ENCODE measurements at regions not wholly inside any gene's neighbourhood (a gene's known extent, or its start where the extent isn't known, plus 50 kb on each side); places are given as distances from the start of the nearest gene placed in this dataset.

- H3K4me1 Mint-ChIP-seq = peaks cover 9 to 11% of the 10 kb centered on the region in 2 donors
- Histone ChIP-seq H3K27me3 (ENCODE audit: control insufficient read depth, insufficient read depth, low read length) (peaks cover 2% of the 10 kb centered on the region), H3K36me3 (ENCODE audit: control insufficient read depth, insufficient read depth, low read length) (no peaks in the 10 kb centered on the region), H3K4me3 (ENCODE audit: low read length) (no peak overlapping the region), H3K9me3 (ENCODE audit: control insufficient read depth, insufficient read depth, low read length) (no peaks in the 10 kb centered on the region), H3K4me1 (ENCODE audit: control insufficient read depth, insufficient read depth, low read length) (peaks cover 5% of the 10 kb centered on the region), H3K27ac (ENCODE audit: low read length) (no peak overlapping the region)
- peaks cover 8 to 11% of the 10 kb centered on the region in 2 donors for H3K27me3 Mint-ChIP-seq (ENCODE audit: low read depth in 2 of 2)
- intact Hi-C loops (cut with micrococcal nuclease) = no loop called here
- TF ChIP-seq, protein P1, sequence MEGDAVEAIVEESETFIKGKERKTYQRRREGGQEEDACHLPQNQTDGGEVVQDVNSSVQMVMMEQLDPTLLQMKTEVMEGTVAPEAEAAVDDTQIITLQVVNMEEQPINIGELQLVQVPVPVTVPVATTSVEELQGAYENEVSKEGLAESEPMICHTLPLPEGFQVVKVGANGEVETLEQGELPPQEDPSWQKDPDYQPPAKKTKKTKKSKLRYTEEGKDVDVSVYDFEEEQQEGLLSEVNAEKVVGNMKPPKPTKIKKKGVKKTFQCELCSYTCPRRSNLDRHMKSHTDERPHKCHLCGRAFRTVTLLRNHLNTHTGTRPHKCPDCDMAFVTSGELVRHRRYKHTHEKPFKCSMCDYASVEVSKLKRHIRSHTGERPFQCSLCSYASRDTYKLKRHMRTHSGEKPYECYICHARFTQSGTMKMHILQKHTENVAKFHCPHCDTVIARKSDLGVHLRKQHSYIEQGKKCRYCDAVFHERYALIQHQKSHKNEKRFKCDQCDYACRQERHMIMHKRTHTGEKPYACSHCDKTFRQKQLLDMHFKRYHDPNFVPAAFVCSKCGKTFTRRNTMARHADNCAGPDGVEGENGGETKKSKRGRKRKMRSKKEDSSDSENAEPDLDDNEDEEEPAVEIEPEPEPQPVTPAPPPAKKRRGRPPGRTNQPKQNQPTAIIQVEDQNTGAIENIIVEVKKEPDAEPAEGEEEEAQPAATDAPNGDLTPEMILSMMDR (IDR thresholded peaks at IDR 0.05) = no peak
- H3K4me3 Mint-ChIP-seq = no peak overlapping the region
- 100% methylated on average over 1 of the region's 3 CpGs for WGBS (ENCODE audit: insufficient coverage)
- DNase-seq (no peak), ATAC-seq (no peak)
- H3K9me3 Mint-ChIP-seq = no peaks in the 10 kb centered on the region
- no peaks in the 10 kb centered on the region for H3K36me3 Mint-ChIP-seq
- no peak overlapping the region for H3K27ac Mint-ChIP-seq
These were observed 74.0 kb downstream of the GATA3 start for GRCh38 chr10:8128511-8128910.

- Mint-ChIP-seq H3K4me1 (peaks cover 15 to 16% of the 10 kb centered on the region in 2 donors), H3K36me3 (no peaks in the 10 kb centered on the region), H3K27ac (no peak overlapping the region), H3K9me3 (no peaks in the 10 kb centered on the region), H3K27me3 (ENCODE audit: low read depth in 2 of 2) (peaks cover 16 to 18% of the 10 kb centered on the region in 2 donors), H3K4me3 (no peak overlapping the region)
- intact Hi-C loops (cut with micrococcal nuclease) = no loop called here
- no peaks in the 10 kb centered on the region for H3K9me3 ChIP-seq (ENCODE audit: control insufficient read depth, insufficient read depth, low read length)
- H3K27me3 ChIP-seq (ENCODE audit: control insufficient read depth, insufficient read depth, low read length) = peaks cover 2% of the 10 kb centered on the region
- ATAC-seq (no peak), DNase-seq (no peak)
- TF ChIP-seq, protein P1 (IDR thresholded peaks at IDR 0.05) = no peak
- WGBS (ENCODE audit: insufficient coverage) = 84% methylated on average over 2 of the region's 2 CpGs
- no peak overlapping the region for H3K27ac ChIP-seq (ENCODE audit: low read length)
- no peaks in the 10 kb centered on the region for H3K36me3 ChIP-seq (ENCODE audit: control insufficient read depth, insufficient read depth, low read length)
- peaks cover 5% of the 10 kb centered on the region for H3K4me1 ChIP-seq (ENCODE audit: control insufficient read depth, insufficient read depth, low read length)
- no peak overlapping the region for H3K4me3 ChIP-seq (ENCODE audit: low read length)
These were observed 75.0 kb downstream of the GATA3 start for GRCh38 chr10:8129438-8129837.

DNA sequence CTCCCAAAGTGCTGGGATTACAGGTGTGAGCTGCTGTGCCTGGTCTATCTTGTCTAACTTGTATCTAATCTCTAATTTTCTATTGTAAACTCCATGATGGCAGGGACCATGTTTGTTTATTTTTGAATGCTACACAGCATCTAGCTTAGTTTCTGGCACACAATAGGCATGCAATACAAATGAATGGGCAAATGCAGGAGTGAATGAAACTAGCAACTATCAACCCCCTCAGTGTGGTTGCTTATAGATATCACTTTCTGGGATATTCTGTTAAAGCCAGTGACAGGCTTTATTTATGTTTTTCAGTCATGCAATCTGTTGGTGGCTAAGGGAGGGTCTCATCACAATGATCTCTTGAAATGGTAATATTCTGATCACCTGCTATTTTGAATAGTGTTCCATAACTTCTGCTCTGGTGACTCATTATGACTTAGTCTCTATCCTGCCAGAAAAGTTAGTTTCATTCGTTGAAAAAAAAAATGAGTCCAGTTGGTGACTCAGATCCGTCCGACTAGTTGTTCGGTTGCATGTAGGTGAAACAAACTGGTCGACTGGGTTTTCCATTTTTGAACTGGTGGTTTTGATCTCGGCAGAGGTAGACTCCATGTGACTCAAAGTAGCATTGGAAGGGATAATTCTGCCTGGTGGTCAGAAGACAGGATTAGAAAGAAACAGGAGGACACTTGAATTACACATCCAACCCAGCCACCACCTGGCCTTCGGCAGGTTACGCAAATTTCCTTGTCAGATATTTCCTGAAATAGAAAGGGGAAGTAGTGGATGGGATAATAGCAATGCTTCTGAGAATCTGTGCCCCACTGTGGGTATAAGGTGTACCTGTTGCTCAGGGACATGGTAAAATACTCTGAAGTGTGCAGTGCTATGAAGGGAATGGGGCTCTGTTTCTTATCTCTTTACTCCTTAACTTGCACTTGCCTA, 76.8 kb downstream of the GATA3 start:
- no peaks in the 10 kb centered on the region for H3K36me3 ChIP-seq (ENCODE audit: control insufficient read depth, insufficient read depth, low read length)
- Mint-ChIP-seq H3K36me3 (no peaks in the 10 kb centered on the region), H3K4me1 (peaks cover 15 to 16% of the 10 kb centered on the region in 2 donors), H3K27me3 (ENCODE audit: low read depth in 2 of 2) (peaks cover 16 to 18% of the 10 kb centered on the region in 2 donors), H3K9me3 (no peaks in the 10 kb centered on the region), H3K4me3 (no peak overlapping the region), H3K27ac (no peak overlapping the region)
- peaks cover 2% of the 10 kb centered on the region for H3K27me3 ChIP-seq (ENCODE audit: control insufficient read depth, insufficient read depth, low read length)
- H3K4me3 ChIP-seq (ENCODE audit: low read length) = no peak overlapping the region
- intact Hi-C loops (cut with micrococcal nuclease) = no loop called here
- H3K4me1 ChIP-seq (ENCODE audit: control insufficient read depth, insufficient read depth, low read length) = peaks cover 5% of the 10 kb centered on the region
- DNase-seq (no peak), ATAC-seq (no peak)
- H3K27ac ChIP-seq (ENCODE audit: low read length) = no peak overlapping the region
- no peaks in the 10 kb centered on the region for H3K9me3 ChIP-seq (ENCODE audit: control insufficient read depth, insufficient read depth, low read length)
- TF ChIP-seq, protein P1 (IDR thresholded peaks at IDR 0.05) = no peak
- WGBS (ENCODE audit: insufficient coverage) = 60% methylated on average over 6 of the region's 8 CpGs
